ENCODE measurements at regions not wholly inside any gene's neighbourhood (a gene's known extent, or its start where the extent isn't known, plus 50 kb on each side); places are given as distances from the start of the nearest gene placed in this dataset.

GRCh38 chr1:234957330-234958065 lies 171.1 kb downstream of the TOMM20 start (continued):
- TF ChIP-seq ZSCAN20 (CRISPR knock-in tag; IDR thresholded peaks at IDR 0.05; ENCODE audit: borderline replicate concordance) (no peak), WIZ (CRISPR knock-in tag; IDR thresholded peaks at IDR 0.05) (no peak), ZNF235 (CRISPR knock-in tag; IDR thresholded peaks at IDR 0.05; ENCODE audit: borderline replicate concordance) (no peak), TAF1 (CRISPR knock-in tag; IDR thresholded peaks at IDR 0.05) (peak; percentile 76), ATF1 (CRISPR knock-in tag; IDR thresholded peaks at IDR 0.05) (0 out of 2 replicates have a peak, but pooled peaks have one; percentile 19), USF2 (IDR thresholded peaks at IDR 0.05; ENCODE audit: low read depth, low read length) (no peak), USF2 (CRISPR knock-in tag; IDR thresholded peaks at IDR 0.05; ENCODE audit: borderline replicate concordance) (no peak; the same call in 1 of the 2 replicates), ZNF234 (CRISPR knock-in tag; conservative IDR thresholded peaks at IDR 0.05) (no peak), SKI (IDR thresholded peaks at IDR 0.05; ENCODE audit: partially characterized antibody) (peak; percentile 76), MLX (CRISPR knock-in tag; IDR thresholded peaks at IDR 0.05) (peak; percentile 90), U2AF1 (optimal IDR thresholded peaks at IDR 0.05; ENCODE audit: low read depth, low read length) (no peak), NR2C2 (CRISPR knock-in tag; IDR thresholded peaks at IDR 0.05; ENCODE audit: borderline replicate concordance) (peak; percentile 86), FOXP1 (IDR thresholded peaks at IDR 0.05) (no peak), FOXP1 (CRISPR knock-in tag; IDR thresholded peaks at IDR 0.05) (peak; percentile 86), MAFK (conservative IDR thresholded peaks at IDR 0.05 in 1 of 2, IDR thresholded peaks at IDR 0.05 in 1 of 2; ENCODE audit: low read length in 2 of 2) (no peak), ZIK1 (CRISPR knock-in tag; IDR thresholded peaks at IDR 0.05; ENCODE audit: borderline replicate concordance, low read depth) (no peak), ZNF101 (CRISPR knock-in tag; IDR thresholded peaks at IDR 0.05; ENCODE audit: borderline replicate concordance, low read depth) (0 out of 2 replicates have a peak, but pooled peaks have one; percentile 33), ZNF414 (CRISPR knock-in tag; IDR thresholded peaks at IDR 0.05) (0 out of 2 replicates have a peak, but pooled peaks have one; percentile 38), STAT6 (CRISPR knock-in tag; IDR thresholded peaks at IDR 0.05; ENCODE audit: borderline replicate concordance) (peak; percentile 99), PRPF4 (IDR thresholded peaks at IDR 0.05; ENCODE audit: low read depth, low read length, poor library complexity, severe bottlenecking) (no peak), ZNF547 (CRISPR knock-in tag; IDR thresholded peaks at IDR 0.05) (peak; percentile 90; the same call in 1 of the 2 replicates), MATR3 (CRISPR knock-in tag; IDR thresholded peaks at IDR 0.05) (no peak), NCOA5 (CRISPR knock-in tag; IDR thresholded peaks at IDR 0.05) (peak; percentile 82; the same call in 1 of the 2 replicates), FOSL1 (CRISPR knock-in tag; IDR thresholded peaks at IDR 0.05; ENCODE audit: borderline replicate concordance) (peak; percentile 100)
